GM21737 (cell line): ENCODE measurements at regions not wholly inside any gene's neighbourhood (a gene's known extent, or its start where the extent isn't known, plus 50 kb on each side); places are given as distances from the start of the nearest gene placed in this dataset.

Source experiments
- ATAC-seq: cut with Tn5 transposase; IDR thresholded peaks from one replicate; pipeline ENCODE4 v1.9.1; 2021; ENCODE audit warnings: mild to moderate bottlenecking, moderate library complexity; ENCODE audit not compliant: unreplicated experiment

- no peak for ATAC-seq
Observed at GRCh38 chr14:36035675-36036074, 140.8 kb downstream of the PTCSC3 start.

- no peak for ATAC-seq
Observed at GRCh38 chr14:36028665-36029064, 147.9 kb downstream of the PTCSC3 start.

- no peak for ATAC-seq
Observed at GRCh38 chr14:36028218-36028617, 148.3 kb downstream of the PTCSC3 start.

- no peak for ATAC-seq
Observed at GRCh38 chr14:36027354-36027753, 149.2 kb downstream of the PTCSC3 start.

- ATAC-seq: no peak
Observed at GRCh38 chr14:36022765-36023410, 153.6 kb downstream of the PTCSC3 start.

GRCh38 chr14:36021591-36022320 lies 154.8 kb downstream of the PTCSC3 start:
- peak; percentile 8 for ATAC-seq

- ATAC-seq: peak; percentile 55
Observed at GRCh38 chr14:36021030-36021422, 155.5 kb downstream of the PTCSC3 start.

GRCh38 chr14:36020120-36021029 lies 156.1 kb downstream of the PTCSC3 start:
- ATAC-seq: no peak

- no peak for ATAC-seq
Observed at GRCh38 chr14:36019126-36019525, 157.4 kb downstream of the PTCSC3 start.

- no peak for ATAC-seq
Observed at GRCh38 chr14:36014236-36014635, 162.3 kb downstream of the PTCSC3 start.

- ATAC-seq: no peak
Observed at GRCh38 chr14:36013483-36013882, 163.0 kb downstream of the PTCSC3 start.

- no peak for ATAC-seq
Observed at GRCh38 chr14:36012621-36013020, 163.9 kb downstream of the PTCSC3 start.

GRCh38 chr14:36009643-36010042 lies 166.9 kb downstream of the PTCSC3 start:
- ATAC-seq: no peak

- ATAC-seq: no peak
Observed at GRCh38 chr14:36006623-36007022, 169.9 kb downstream of the PTCSC3 start.

- no peak for ATAC-seq
Observed at GRCh38 chr14:36005670-36006069, 170.9 kb downstream of the PTCSC3 start.

- no peak for ATAC-seq
Observed at GRCh38 chr14:36001936-36002335, 174.6 kb downstream of the PTCSC3 start.

GRCh38 chr14:35999294-35999693 lies 173.2 kb downstream of the BRMS1L start:
- ATAC-seq: no peak

- ATAC-seq: no peak
Observed at GRCh38 chr14:35998303-35998702, 172.2 kb downstream of the BRMS1L start.

- no peak for ATAC-seq
Observed at GRCh38 chr14:35993684-35993960, 167.5 kb downstream of the BRMS1L start.

- no peak for ATAC-seq
Observed at GRCh38 chr14:35992816-35993683, 166.9 kb downstream of the BRMS1L start.

- no peak for ATAC-seq
Observed at GRCh38 chr14:35991356-35991755, 165.2 kb downstream of the BRMS1L start.
